Spinal cord (tissue), 9 donors: ENCODE measurements at regions not wholly inside any gene's neighbourhood (a gene's known extent, or its start where the extent isn't known, plus 50 kb on each side); places are given as distances from the start of the nearest gene placed in this dataset.
A peak's percentile ranks its signal among the peaks of the same experiment; 100 is the strongest.

Source experiments
- DNase-seq, 6 donors: peaks; one replicate each; pipeline versions ENCODE4 v3.0.0 to v3.0.0-alpha.2; 2013 to 2015; ENCODE audit warnings: low spot score in 6 of 6, low read depth in 4 of 6
- H3K27ac ChIP-seq: one replicate; pipeline ENCODE4 v1.5.1; 2013; ENCODE audit warnings: low read depth, low read length, control low read depth
- H3K27me3 ChIP-seq: one replicate; pipeline ENCODE4 v1.6.1; 2013; ENCODE audit warnings: low read length; ENCODE audit not compliant: control insufficient read depth, insufficient read depth
- H3K36me3 ChIP-seq: one replicate; pipeline ENCODE4 v1.6.1; 2013; ENCODE audit warnings: low read length; ENCODE audit not compliant: control insufficient read depth, insufficient read depth
- H3K4me1 ChIP-seq: one replicate; pipeline ENCODE4 v1.6.1; 2013; ENCODE audit warnings: low read length; ENCODE audit not compliant: control insufficient read depth, insufficient read depth
- H3K4me3 ChIP-seq: one replicate; pipeline ENCODE4 v1.5.1; 2013; ENCODE audit warnings: low read depth, low read length, control low read depth
- H3K9me3 ChIP-seq: one replicate; pipeline ENCODE4 v1.6.1; 2013; ENCODE audit warnings: low read length; ENCODE audit not compliant: control insufficient read depth, insufficient read depth
- WGBS: methylation state at CpG from one replicate; pipeline ENCODE4 v1.1.5; 2013; ENCODE audit warnings: missing lambda C conversion rate; ENCODE audit not compliant: insufficient coverage; 5-methylcytosine and 5-hydroxymethylcytosine counted together
- donor health status: healthy.

DNA sequence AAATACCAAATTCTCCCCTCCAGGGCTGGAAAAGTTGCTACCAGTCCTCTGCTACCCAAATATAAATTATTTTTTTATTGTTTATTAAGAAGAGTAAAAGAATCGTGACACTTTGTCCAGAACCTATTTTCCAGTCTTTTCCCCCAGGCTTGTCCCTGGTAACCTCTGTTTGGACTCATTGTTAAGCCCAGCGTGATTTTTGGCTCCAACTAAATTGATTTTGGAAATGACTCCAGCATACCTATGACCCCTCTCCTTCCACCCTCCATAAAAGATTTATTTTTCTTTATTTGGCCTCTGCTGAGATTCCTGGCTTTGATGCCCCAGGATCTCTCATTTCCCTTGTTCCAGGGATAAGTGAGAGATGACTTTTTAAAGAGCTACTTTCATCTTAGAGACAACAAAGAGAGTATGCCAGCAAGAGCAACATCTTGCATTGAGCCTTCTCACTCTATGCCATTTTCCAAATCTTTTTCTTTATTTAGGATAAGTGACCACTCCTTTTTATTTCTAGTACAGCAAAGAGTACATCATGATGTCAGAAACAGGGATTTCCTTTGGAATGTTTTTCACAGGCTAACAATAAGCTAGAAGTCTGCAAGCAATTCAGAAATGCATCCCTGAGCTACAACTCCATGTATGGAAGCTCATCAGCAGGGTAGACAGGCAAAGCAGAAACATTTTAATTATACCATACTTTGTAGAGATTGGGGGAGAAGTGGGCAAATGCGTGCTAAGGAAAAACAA lies 75.8 kb downstream of the DAD1 start:
- Histone ChIP-seq H3K9me3 (no peaks in the 10 kb centered on the region), H3K27ac (peak overlapping the region; percentile 49), H3K36me3 (no peaks in the 10 kb centered on the region), H3K27me3 (no peaks in the 10 kb centered on the region), H3K4me3 (no peak overlapping the region), H3K4me1 (peaks cover 19% of the 10 kb centered on the region)
- DNase-seq, result peak in 1 of 6 donors; percentile 62
- WGBS, result 100% methylated on average over 1 of the region's 3 CpGs

DNA sequence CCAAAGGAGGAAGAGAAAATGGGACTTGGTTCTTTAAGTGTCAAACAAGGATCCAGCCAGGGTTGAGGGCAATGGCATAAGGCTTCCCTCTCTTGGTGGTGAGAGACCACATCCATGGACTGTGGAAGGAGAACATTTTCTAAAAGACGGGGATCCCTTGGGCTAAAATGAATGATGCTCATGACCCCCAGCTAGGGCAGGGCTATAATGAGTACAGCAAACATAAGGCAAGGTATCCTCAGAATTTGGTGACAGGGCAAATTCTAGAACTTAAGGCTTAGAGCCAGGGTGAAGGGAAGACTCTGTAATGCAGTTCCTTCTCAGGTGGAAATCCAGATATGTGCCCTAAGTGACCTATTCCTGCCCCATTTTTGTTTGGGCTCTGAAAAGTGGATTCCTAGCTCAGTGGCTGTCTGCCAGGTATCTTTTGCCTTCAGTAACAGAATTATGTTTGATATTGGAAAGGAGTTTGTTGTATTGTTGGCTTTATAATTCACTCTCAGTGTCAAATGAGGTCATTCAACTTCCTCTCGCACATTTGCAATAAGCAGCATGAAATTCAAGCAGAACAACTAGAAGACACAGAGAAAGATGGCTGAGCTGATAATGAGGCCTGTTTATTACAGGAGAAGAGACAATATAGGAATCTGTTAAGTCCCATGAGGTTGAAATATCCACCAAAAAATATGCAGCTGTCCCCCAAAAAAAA lies 76.8 kb downstream of the DAD1 start:
- H3K4me3 ChIP-seq, result no peak overlapping the region
- H3K27me3 ChIP-seq, result no peaks in the 10 kb centered on the region
- WGBS, result 93% methylated on average over 1 of the region's 2 CpGs
- H3K27ac ChIP-seq, result no peak overlapping the region
- no peaks in the 10 kb centered on the region for H3K9me3 ChIP-seq
- no peaks in the 10 kb centered on the region for H3K36me3 ChIP-seq
- H3K4me1 ChIP-seq, result peaks cover 12% of the 10 kb centered on the region
- DNase-seq, result no peak

DNA sequence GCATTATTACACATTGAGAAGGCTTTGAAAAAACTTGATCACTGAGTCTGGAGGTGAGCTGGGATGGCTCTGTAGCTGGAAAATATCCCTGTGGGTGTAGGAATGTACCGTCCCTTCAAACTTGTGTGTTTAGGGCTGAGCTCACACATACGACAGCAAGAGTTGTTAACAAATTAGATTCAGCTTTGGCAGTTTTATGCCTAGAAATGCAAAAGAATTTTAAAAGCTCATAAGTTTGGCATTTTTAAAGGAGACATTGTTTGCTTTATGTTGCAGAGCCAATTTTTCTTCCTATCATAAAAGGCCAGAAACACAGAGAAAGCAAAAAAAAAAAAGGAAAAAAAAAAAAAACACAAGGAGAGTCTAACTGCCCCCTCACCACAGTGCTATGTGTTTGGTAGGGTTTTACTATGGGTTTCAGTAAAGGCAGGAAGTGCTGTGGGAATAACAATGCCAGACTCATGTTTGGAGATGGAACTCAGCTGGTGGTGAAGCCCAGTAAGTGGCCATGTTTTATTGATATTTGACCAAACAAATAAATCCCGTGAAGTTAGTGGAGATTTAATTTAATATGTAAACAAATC lies 78.4 kb downstream of the DAD1 start:
- no peaks in the 10 kb centered on the region for H3K36me3 ChIP-seq
- no peaks in the 10 kb centered on the region for H3K27me3 ChIP-seq
- 40% methylated on average over 1 of the region's 3 CpGs for WGBS
- no peak overlapping the region for H3K4me3 ChIP-seq
- DNase-seq, result no peak
- no peaks in the 10 kb centered on the region for H3K9me3 ChIP-seq
- peaks cover 12% of the 10 kb centered on the region for H3K4me1 ChIP-seq
- peak overlapping the region; percentile 3 for H3K27ac ChIP-seq

DNA sequence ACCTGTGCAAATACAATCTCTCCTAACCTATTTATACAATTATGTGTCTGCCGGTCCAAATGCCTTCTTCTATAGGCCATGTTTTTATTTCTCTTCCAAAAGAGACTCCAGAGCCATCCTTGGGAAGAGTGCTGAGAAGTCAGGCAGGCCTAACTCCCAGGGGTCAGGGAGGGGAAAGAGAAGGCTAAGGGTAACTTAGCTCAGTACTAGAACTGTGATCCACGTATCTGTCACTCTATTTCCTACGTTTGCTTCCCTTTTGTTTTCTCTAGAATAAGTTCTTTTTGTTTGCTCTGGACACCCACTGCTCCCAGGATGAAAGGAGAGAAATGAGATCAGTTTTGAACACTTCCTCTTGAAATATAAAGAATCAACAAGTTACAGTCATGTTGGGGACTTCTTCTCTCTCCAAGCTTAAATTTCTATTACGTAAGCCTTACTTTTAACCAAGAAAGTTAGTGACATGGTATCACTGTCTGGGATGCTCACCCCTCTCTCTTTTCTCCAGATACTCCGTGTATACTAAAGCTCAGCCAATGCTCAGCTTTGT lies 79.2 kb downstream of the DAD1 start:
- peaks cover 12% of the 10 kb centered on the region for H3K4me1 ChIP-seq
- whole genome bisulfite sequencing, result no CpG with 5 or more reads among the region's 5 CpGs
- no peaks in the 10 kb centered on the region for H3K27me3 ChIP-seq
- H3K4me3 ChIP-seq, result no peak overlapping the region
- no peaks in the 10 kb centered on the region for H3K36me3 ChIP-seq
- no peak for DNase-seq
- H3K9me3 ChIP-seq, result no peaks in the 10 kb centered on the region
- no peak overlapping the region for H3K27ac ChIP-seq

DNA sequence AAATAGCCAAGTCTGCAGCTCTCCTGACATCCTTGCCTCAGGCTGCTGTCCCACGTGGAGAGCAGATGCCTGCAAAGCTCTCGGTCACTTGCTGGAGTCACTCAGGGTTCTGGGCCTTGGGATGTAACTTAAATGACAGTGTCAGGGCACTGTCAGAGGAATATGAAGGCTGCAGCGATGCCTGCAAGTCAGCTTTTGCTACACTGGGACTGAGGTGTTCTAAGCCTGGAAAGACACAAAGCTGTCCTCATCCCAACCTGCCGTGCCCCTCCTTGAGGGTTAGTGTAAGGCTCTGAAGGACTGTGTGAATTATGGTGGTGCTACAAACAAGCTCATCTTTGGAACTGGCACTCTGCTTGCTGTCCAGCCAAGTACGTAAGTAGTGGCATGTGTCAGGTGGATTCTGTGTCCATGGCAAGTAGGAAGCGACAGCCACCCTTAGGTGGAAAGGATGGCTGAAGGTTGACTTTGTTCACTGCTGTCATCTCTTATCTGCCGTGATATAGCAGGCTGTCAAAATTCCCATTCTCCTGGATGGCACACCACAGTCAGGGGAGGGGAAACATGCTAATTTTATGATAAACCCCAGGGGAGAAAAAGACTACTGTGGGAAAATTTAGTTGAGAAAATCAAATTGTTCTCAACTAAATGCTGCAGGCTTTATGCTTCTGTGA lies 79.9 kb downstream of the DAD1 start:
- no peaks in the 10 kb centered on the region for H3K9me3 ChIP-seq
- no peak for DNase-seq
- peaks cover 12% of the 10 kb centered on the region for H3K4me1 ChIP-seq
- H3K4me3 ChIP-seq, result no peak overlapping the region
- H3K27me3 ChIP-seq, result no peaks in the 10 kb centered on the region
- whole genome bisulfite sequencing, result 72% methylated on average over 4 of the region's 7 CpGs
- H3K36me3 ChIP-seq, result no peaks in the 10 kb centered on the region
- no peak overlapping the region for H3K27ac ChIP-seq

DNA sequence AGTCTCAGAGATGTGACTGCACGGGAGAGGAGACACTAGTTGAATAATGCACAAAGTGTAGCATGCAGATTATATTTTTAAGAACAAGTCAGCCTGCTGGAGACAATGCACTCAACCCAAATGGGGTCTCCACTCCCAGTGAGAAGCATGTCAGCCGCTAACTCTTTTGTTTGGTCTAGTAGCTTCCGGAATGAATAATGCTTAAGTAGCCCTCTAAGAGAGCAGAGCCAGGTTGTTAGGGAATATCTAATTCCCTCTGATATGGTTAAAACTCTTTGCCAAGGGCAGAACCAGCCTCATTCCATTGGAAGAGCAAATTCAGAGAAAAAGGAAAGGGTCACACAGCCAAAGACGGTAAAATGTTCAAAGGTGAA lies 80.4 kb downstream of the DAD1 start:
- H3K4me1 ChIP-seq, result peaks cover 9% of the 10 kb centered on the region
- no peaks in the 10 kb centered on the region for H3K27me3 ChIP-seq
- H3K27ac ChIP-seq, result no peak overlapping the region
- no peaks in the 10 kb centered on the region for H3K36me3 ChIP-seq
- no peak overlapping the region for H3K4me3 ChIP-seq
- WGBS, result 45% methylated on average over 3 of the region's 4 CpGs
- H3K9me3 ChIP-seq, result no peaks in the 10 kb centered on the region
- DNase-seq, result no peak

DNA sequence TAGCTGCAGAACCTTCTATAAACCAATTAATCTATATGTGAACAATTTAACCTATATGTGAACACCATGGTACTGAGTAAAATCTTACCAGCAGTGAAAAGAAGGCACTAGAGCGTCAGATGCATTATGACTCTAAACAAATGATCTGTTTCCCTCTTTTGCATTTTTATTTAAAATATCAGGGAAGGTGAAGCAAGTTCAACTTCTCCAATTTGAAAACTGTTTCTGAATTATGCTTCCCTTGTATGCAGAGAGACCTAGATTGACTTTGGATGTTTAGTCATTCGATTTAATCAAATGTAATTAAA lies 80.9 kb downstream of the DAD1 start:
- Histone ChIP-seq H3K4me3 (no peak overlapping the region), H3K27ac (no peak overlapping the region), H3K4me1 (peaks cover 9% of the 10 kb centered on the region), H3K27me3 (no peaks in the 10 kb centered on the region), H3K9me3 (no peaks in the 10 kb centered on the region), H3K36me3 (no peaks in the 10 kb centered on the region)
- no CpG with 5 or more reads among the region's 2 CpGs for WGBS
- DNase-seq, result no peak

DNA sequence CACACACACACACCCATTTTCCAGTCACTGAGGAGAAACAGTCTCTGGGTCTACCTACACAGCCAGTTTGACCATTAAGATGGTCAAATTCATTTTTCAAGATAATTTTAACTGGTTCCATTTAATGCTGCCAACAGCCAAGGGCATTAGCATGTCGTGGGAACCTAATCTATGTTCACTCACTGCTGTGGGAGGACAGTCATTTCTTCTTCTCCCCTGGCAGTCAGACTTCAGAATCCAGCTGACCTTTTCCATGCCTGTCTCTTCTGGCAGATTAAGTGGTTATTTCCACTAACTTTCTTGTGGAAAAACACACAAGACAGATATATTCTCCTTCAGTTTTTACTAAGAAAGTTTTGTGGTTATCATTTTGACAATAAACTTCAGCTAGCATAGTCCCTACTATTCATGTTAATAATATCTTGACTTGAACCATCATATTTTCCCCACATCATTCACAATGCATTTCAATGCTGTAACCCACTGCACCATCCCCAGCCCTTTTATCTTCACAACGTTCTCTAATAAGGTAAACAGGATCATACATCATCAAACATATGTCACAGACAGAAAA lies 82.2 kb downstream of the DAD1 start:
- no peak overlapping the region for H3K27ac ChIP-seq
- no CpG with 5 or more reads among the region's 2 CpGs for WGBS
- no peaks in the 10 kb centered on the region for H3K9me3 ChIP-seq
- H3K4me1 ChIP-seq, result peaks cover 12% of the 10 kb centered on the region
- DNase-seq, result no peak
- H3K27me3 ChIP-seq, result no peaks in the 10 kb centered on the region
- H3K36me3 ChIP-seq, result no peaks in the 10 kb centered on the region
- H3K4me3 ChIP-seq, result no peak overlapping the region

DNA sequence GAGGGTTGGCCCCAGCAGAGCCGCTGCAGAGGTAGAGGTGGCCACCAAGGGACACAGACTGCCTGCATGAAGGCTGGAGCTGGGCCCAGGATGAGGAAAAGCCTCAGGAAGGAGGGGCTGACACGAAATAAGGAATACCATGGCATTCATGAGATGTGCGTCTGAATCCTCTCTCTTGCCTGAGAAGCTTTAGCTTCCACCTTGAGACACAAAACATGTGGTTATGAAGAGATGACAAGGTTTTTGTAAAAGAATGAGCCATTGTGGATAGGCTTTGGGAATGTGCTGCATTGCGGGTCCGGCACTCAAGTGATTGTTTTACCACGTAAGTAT lies 82.7 kb downstream of the DAD1 start:
- 90% methylated on average over 3 of the region's 6 CpGs for WGBS
- DNase-seq, result no peak
- Histone ChIP-seq H3K4me1 (peaks cover 13% of the 10 kb centered on the region), H3K4me3 (no peak overlapping the region), H3K27ac (no peak overlapping the region), H3K27me3 (no peaks in the 10 kb centered on the region), H3K36me3 (no peaks in the 10 kb centered on the region), H3K9me3 (no peaks in the 10 kb centered on the region)
